ENCODE measurements at regions not wholly inside any gene's neighbourhood (a gene's known extent, or its start where the extent isn't known, plus 50 kb on each side); places are given as distances from the start of the nearest gene placed in this dataset.

DNA sequence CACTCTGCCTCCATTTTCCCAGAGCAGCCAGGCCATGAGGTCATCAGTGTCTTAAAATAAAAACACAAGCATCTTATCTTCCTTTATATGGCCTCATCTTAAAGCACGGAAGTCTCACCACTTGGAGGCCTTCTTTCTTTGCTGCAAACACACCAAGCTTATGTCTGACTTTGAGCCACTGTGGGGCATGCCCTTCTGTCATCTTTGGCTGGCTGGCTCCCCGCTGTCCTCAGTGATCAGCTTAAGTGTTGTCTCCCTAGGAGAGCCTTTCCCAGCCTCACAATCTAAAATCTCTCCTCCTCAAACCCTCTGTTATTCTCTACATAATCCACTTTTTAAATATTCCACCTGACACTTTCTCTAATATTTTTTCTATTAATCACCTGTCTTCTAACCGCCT is 191.6 kb upstream of the TTC29 start:
- WGBS (ENCODE audit: insufficient coverage, low coverage, low lambda C conversion rate, missing lambda C conversion rate) = 75% methylated on average over 2 of the region's 3 CpGs
- Histone ChIP-seq H3K36me3 (no peaks in the 10 kb centered on the region), H3K27me3 (no peaks in the 10 kb centered on the region), H3K4me1 (peaks cover 0 to 13% (median 0%) of the 10 kb centered on the region in 4 donors), H3K4me3 (no peak overlapping the region), H3K9me3 (no peaks in the 10 kb centered on the region), H3K27ac (no peak overlapping the region)
- TF ChIP-seq, protein P1, sequence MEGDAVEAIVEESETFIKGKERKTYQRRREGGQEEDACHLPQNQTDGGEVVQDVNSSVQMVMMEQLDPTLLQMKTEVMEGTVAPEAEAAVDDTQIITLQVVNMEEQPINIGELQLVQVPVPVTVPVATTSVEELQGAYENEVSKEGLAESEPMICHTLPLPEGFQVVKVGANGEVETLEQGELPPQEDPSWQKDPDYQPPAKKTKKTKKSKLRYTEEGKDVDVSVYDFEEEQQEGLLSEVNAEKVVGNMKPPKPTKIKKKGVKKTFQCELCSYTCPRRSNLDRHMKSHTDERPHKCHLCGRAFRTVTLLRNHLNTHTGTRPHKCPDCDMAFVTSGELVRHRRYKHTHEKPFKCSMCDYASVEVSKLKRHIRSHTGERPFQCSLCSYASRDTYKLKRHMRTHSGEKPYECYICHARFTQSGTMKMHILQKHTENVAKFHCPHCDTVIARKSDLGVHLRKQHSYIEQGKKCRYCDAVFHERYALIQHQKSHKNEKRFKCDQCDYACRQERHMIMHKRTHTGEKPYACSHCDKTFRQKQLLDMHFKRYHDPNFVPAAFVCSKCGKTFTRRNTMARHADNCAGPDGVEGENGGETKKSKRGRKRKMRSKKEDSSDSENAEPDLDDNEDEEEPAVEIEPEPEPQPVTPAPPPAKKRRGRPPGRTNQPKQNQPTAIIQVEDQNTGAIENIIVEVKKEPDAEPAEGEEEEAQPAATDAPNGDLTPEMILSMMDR (IDR thresholded peaks at IDR 0.05) = no peak
- no peak for TF ChIP-seq POLR2A (IDR thresholded peaks at IDR 0.05)
- ATAC-seq = no peak
- intact Hi-C loops (cut with DNase I) = no loop called here
- DNase-seq = no peak

DNA sequence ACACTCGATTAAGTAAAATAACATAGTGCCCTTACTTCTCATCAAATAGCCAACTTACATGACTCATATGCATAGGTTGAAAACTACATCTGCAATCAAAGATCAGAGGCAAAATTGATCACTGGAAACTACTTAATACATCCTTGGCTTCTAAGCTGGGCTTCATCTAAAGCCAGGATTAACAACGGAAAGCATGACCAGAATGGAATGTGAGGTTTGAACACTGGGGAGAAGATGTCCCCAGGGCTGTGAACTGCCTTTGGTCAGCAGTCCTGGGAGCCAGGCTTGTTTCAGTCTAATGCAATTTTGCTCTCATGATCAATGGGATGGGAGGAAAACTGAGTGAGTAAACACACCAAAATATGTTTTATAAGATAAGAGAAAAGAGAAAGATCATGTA is 192.5 kb upstream of the TTC29 start:
- 28% methylated on average over 2 of the region's 2 CpGs for WGBS (ENCODE audit: insufficient coverage, low coverage, low lambda C conversion rate, missing lambda C conversion rate)
- no peak for TF ChIP-seq POLR2A (IDR thresholded peaks at IDR 0.05)
- TF ChIP-seq, protein P1 (IDR thresholded peaks at IDR 0.05) = no peak
- ATAC-seq (peak in 1 of 4 donors; percentile 15), DNase-seq (no peak)
- H3K4me1 ChIP-seq = peaks cover 0 to 13% (median 0%) of the 10 kb centered on the region in 4 donors
- H3K9me3 ChIP-seq = no peaks in the 10 kb centered on the region
- no peaks in the 10 kb centered on the region for H3K36me3 ChIP-seq
- no peaks in the 10 kb centered on the region for H3K27me3 ChIP-seq
- intact Hi-C loops (cut with DNase I) = no loop called here
- H3K27ac ChIP-seq = no peak overlapping the region
- no peak overlapping the region for H3K4me3 ChIP-seq

DNA sequence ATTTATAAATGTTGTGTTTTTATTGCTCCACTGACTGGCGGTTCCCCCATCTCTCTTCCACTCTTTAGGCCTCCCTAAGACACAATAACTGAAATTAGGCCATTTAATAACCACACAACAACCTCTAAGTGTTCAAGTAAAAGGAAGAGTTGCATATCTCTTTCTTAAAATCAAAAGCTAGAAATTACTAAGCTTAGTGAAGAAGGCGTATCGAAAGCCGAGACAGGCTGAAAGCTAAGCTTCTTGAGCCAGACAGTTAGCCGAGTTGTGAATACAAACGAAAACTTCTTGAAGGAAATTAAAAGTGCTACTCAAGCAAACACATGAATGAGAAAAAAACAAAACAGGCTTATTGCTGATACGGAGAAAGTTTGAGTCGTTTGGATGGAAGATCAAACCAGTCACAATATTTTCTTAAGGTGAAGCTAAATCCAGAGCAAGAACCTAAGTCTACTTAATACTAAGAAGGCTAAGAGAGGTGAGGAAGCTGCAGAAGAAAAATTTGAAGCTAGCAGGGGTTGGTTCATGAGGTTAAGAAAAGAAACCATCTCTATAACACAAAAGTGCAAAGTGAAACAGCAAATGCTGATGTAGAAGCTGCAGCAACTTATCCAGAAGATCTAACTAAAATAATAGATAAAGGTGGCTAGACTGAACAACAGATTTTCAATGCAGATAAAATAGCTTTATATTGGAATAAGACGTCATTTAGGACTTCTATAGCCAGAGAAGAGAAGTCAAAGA is 194.0 kb upstream of the TTC29 start:
- DNase-seq (no peak), ATAC-seq (no peak)
- Histone ChIP-seq H3K4me3 (no peak overlapping the region), H3K27me3 (no peaks in the 10 kb centered on the region), H3K9me3 (no peaks in the 10 kb centered on the region), H3K27ac (no peak overlapping the region), H3K4me1 (peaks cover 0 to 13% (median 0%) of the 10 kb centered on the region in 4 donors), H3K36me3 (no peaks in the 10 kb centered on the region)
- WGBS (ENCODE audit: insufficient coverage, low coverage, low lambda C conversion rate, missing lambda C conversion rate) = 79% methylated on average over 9 of the region's 9 CpGs
- no peak for TF ChIP-seq POLR2A (IDR thresholded peaks at IDR 0.05)
- TF ChIP-seq, protein P1 (IDR thresholded peaks at IDR 0.05) = no peak
- intact Hi-C loops (cut with DNase I) = no loop called here

DNA sequence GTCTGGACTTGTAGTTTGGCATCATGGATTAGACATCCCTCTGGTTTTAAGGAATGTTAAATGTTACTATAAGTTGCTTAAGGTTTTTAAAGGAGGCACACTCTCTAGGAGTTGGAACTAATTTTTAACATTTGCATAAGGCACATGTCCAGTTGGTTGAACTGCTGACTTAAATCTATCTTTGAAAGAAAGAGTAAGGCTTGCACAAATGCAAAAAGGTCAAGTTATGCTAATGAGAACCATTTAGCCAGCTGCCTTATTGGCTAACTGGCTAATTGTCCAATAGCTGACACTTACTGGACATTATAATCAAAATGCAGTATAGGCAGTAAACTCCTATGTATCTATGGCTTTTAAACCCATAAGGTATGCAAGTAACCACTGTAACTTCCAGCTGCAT is 206.1 kb upstream of the TTC29 start:
- intact Hi-C loops (cut with DNase I) = no loop called here
- no peak for ATAC-seq

More for the DNA sequence above, 206.1 kb upstream of the TTC29 start:
- no peaks in the 10 kb centered on the region for H3K9me3 ChIP-seq
- H3K27ac ChIP-seq = no peak overlapping the region
- DNase-seq = no peak
- no peaks in the 10 kb centered on the region for H3K36me3 ChIP-seq
- TF ChIP-seq, protein P1 (IDR thresholded peaks at IDR 0.05) = no peak
- no peak for TF ChIP-seq POLR2A (IDR thresholded peaks at IDR 0.05)
- H3K4me1 ChIP-seq = no peaks in the 10 kb centered on the region
- no peaks in the 10 kb centered on the region for H3K27me3 ChIP-seq
- H3K4me3 ChIP-seq = no peak overlapping the region
